GM19455 (cell line): ENCODE measurements at regions not wholly inside any gene's neighbourhood (a gene's known extent, or its start where the extent isn't known, plus 50 kb on each side); places are given as distances from the start of the nearest gene placed in this dataset.
"Not testable (repeated sequence)": the region's sequence is repeated elsewhere in the genome, so short reads cannot be mapped to it uniquely, and the experiment has no call there.

Source experiments
- ATAC-seq: cut with Tn5 transposase; IDR thresholded peaks from one replicate; pipeline ENCODE4 v1.9.1; 2021; ENCODE audit not compliant: unreplicated experiment

DNA sequence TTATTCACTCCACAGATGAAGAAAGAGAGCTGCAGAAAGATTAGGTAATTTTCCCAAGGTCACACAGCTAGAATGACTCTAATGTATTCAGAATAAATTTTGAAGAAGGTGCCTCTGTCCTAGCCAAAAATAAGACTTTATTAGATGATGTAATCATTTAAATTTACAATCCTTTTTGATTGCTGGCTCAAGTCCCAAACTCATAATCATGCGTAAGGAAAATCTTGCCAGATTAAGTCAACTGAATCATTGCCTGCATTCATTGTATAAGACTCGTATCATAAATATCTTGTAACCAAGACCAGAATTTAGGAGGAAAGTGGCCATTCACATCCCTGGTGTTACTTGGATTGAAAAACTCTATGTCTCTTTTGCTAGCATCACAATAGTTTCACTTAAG, 53.1 kb upstream of the STK39 start:
- no peak for ATAC-seq

DNA sequence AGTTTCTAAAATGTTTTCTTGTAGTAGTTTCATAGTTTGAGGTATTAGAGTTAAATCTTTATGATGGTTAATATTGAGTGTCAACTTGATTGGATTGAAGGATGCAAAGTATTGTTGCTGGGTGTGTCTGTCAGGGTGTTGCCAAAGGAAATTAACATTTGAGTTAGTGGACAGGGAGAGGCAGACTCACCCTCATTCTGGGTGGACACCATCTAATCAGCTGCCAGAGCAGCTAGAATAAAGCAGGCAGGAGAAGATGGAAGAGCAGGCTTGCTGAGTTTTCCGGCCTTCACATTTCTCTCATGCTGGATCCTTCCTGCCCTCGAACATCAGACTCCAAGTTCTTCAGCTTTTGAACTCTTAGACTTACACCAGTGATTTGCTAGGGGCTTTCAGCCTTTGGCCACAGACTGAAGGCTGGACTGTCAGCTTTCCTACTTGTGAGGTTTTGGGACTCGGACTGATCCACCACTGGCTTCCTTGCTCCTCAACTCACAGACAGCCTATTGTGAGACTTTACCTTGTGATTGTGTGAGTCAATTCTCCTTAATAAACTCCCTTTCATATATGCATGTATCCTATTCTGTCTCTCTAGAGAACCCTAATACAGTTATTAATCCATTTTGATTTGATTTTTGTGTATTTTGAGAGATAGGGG, 56.8 kb upstream of the STK39 start:
- no peak for ATAC-seq

GRCh38 chr2:168307379-168307778, 60.0 kb upstream of the STK39 start:
- ATAC-seq: no peak

DNA sequence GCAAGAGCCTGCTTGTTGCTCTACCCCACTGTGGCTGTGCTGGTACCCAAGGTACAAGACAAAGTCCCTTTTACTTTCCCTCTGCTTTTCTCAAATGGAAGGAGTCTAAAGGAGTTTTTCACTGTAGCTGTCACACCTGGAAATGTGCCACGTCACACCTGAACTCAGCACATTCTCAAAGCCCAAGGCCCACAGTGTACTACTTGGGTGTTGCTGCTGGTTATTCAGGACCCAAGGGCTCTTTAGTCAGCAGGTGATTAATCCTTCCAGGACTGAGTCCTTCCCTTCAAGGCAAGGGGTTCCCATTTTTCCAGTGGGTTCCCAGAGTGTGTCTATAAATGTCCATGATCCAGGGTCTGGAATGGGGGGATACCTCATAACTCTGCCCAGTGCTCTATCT, 63.2 kb upstream of the STK39 start:
- ATAC-seq: no peak

GRCh38 chr2:168311261-168311910, 64.0 kb upstream of the STK39 start:
- no peak for ATAC-seq

- ATAC-seq: no peak
Measured at GRCh38 chr2:168312036-168312822, 64.8 kb upstream of the STK39 start.

GRCh38 chr2:168314236-168314635, 66.8 kb upstream of the STK39 start:
- ATAC-seq: no peak

DNA sequence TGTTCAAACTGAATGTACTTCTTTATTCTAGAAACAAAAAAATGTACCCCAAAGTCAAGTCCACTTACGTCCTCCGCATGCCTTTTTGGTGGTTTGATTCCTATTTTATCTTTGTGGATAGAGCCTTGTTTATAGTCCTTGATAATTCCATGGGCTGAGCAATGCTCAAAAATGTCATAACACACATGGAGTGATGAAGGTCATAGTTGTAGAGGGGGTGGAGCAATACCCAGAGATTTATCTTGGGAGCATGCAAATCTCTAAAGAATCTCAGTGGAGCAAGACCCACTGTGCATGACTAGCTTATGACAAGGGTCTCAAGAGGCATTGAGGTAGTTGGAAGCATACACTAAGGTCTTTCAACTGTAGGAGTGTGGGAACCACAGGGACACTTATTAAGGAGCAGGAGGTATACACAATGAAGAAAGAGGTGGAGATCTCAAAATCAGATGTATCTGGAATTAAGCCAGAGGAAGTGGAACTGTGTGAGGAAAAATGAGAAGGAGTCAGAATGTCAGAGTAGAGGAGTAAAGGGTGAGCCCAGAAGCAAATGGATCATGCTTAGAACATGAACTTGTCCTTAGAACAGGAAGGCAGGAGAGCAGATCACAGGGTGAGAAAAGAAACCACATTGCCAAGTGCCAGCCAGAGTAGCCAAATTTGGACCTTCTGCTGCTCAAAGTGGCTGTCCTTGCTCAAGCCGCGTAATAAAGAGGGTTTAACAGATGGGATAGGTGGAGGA, 68.1 kb upstream of the STK39 start:
- ATAC-seq: no peak

- ATAC-seq: no peak
Measured at GRCh38 chr2:168316073-168316440, 68.7 kb upstream of the STK39 start.

DNA sequence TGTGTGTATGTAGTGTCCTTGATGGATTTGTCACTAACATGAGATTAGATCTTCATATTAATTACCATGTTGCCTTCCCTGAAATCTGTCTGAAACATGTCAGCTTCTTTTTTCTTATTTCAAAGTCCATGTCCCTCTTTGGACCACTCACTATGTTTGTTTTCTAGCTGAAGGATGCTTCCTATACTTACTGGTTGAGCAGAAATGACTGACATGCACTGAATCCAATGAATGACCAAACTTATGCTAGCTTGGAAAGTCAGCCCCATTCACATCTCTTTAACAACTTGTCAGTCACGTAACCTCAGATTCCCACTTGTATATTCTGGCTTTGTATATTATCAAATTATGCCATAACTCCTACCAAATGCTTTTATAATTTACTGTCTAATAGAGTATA, 69.9 kb upstream of the STK39 start:
- ATAC-seq: no peak

GRCh38 chr2:168320267-168320666, 72.9 kb upstream of the STK39 start:
- ATAC-seq: no peak

GRCh38 chr2:168322325-168323007, 75.1 kb upstream of the STK39 start:
- ATAC-seq: no peak

- ATAC-seq: no peak
Measured at GRCh38 chr2:168323529-168324021, 76.2 kb upstream of the STK39 start.

- ATAC-seq: no peak
Measured at GRCh38 chr2:168326572-168326971, 79.2 kb upstream of the STK39 start.

DNA sequence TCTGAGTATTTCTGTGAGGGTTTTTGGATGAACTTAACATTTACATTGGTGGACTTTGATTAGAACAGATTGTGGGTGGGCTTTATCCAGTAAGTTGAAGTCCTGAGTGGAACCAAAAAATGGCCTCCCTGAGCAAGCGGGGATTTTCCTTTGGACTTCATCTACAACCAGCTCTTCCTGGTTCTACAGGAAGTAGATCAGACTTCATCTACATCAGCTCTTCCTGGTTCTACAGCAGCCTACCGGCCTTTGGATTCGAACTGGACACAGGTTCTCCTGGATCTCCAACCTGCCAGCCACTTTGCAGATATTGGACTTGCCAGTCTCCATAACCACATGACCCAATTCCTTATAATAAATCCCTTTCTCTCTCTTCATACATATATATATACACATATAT, 79.9 kb upstream of the STK39 start:
- ATAC-seq: no peak

GRCh38 chr2:168328421-168328820, 81.0 kb upstream of the STK39 start:
- no peak for ATAC-seq

DNA sequence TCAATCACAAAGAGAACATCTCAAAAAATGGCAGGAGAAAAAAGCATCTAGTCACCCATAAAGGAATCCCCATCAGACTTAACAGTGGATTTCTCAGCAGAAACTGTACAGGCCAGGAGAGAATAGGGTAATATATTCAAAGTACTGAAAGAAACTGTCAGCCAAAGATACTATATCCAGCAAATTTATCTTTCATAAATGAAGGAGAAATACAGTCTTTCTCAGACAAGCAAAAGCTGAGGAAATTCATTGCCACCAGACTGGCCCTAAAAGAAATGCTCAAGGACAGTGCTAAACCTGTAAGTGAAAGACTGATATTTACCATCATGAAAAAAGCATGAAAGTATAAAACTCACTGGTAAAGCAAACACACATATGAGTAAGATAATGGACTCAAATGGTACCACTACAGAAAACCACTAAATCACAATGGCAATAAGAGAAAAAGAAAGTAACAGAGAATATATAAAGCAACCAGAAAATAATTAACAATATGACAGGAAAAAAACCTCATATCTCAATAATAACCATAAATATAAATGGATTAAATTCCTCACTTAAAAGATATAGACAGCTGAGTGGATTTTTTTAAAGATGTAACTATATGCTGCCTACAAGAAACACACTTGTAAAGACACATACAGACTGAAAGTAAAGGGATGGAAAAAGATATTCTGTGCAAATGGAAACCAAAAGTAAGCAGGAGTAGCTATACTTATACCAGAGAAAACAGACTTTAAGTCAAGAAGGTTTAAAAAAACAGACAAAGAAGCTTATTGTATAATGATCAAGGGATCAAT, 83.4 kb upstream of the STK39 start:
- no peak for ATAC-seq

DNA sequence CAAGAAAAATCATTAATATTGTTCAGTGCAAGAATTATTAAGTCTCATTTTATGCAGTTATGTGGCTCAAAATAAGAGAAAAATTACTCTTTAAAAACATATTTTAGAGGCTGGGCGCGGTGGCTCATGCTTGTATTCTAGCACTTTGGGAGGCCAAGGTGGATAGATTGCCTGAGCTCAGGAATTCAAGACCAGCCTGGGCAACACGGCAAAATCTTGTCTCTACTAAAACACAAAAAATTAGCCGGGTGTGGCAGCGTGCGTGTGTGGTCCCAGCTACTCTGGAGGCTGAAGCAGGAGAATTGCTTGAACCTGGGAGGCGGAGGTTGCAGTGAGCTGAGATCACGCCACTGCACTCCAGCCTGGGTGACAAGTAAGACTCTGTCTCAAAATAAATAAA, 87.9 kb upstream of the STK39 start:
- ATAC-seq: not testable (repeated sequence)

DNA sequence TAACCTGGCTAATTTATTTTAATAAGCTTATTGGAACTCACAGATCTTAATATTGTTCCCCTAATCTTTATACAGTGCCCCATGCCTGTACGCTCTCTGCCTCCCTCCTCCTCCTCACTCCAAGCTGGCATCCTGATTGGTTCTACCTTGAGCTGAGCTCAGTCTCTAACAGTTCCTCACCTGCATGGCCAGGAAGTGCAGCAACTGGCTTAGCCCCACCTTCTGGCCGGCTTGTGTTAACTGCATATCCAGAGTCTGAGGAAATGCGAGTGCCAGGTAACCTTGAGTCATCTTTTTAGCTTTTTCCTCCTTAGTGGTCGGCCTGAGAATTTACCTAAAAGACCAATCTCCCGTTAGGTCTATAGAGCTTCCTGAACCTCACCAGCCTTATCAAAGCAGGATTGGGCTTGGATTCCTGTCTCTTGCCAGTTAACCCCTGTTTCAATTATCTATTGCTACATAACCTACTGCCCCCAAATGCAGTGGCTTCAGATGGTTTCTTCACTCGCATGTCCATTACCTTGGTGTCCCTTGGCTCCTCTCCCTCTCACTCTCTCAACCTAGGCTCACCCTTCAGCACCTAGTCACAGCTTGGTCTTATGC, 89.5 kb upstream of the STK39 start:
- no peak for ATAC-seq

GRCh38 chr2:168338292-168338691, 90.9 kb upstream of the STK39 start:
- no peak for ATAC-seq
